Left lung (tissue), 4 donors: ENCODE measurements at regions not wholly inside any gene's neighbourhood (a gene's known extent, or its start where the extent isn't known, plus 50 kb on each side); places are given as distances from the start of the nearest gene placed in this dataset.
"Not testable (repeated sequence)": the region's sequence is repeated elsewhere in the genome, so short reads cannot be mapped to it uniquely, and the experiment has no call there.

Experiments
- ATAC-seq: fragments of 200-7000 bp; cut with Tn5 transposase; one replicate; pipeline ENCODE4 v1.9.1; 2020; ENCODE audit warnings: moderate library complexity
- DNase-seq, 4 donors: peaks; one replicate each; pipeline ENCODE4 v3.0.0-alpha.2; 2013 to 2020
- H3K27ac ChIP-seq, 2 donors: fragments of 200-600 bp; sonication (generic) in 1 of 2; one replicate each; pipeline versions ENCODE4 v1.5.0 to v1.8.0; 2020 to 2021
- H3K27me3 ChIP-seq, 2 donors: fragments of 200-600 bp; sonication (generic) in 1 of 2; one replicate each; pipeline versions ENCODE4 v1.5.0 to v1.8.0; 2020 to 2021
- H3K36me3 ChIP-seq, 2 donors: fragments of 200-600 bp; sonication (generic) in 1 of 2; one replicate each; pipeline versions ENCODE4 v1.5.0 to v1.8.0; 2020 to 2021
- H3K4me1 ChIP-seq, 2 donors: fragments of 200-600 bp; one replicate each; pipeline ENCODE4 v1.8.0; 2021
- H3K4me3 ChIP-seq, 2 donors: fragments of 200-600 bp; sonication (generic) in 1 of 2; one replicate each; pipeline versions ENCODE4 v1.5.0 to v1.8.0; 2020 to 2021; ENCODE audit warnings: mild to moderate bottlenecking in 1 of 2
- H3K9me3 ChIP-seq, 2 donors: fragments of 200-600 bp; sonication (generic) in 1 of 2; one replicate each; pipeline versions ENCODE4 v1.5.0 to v1.8.0; 2020 to 2021
- CTCF ChIP-seq, 2 donors: fragments of 200-600 bp; sonication (generic) in 1 of 2; IDR thresholded peaks; one replicate each; pipeline versions ENCODE4 v1.5.0 to v1.8.0; 2021; ENCODE audit warnings: antibody characterized with exemption in 2 of 2
- intact Hi-C, 2 donors: fragments of 100-400 bp; cut with DNase I; formaldehyde crosslinking; loops; one replicate each; pipeline versions ENCODE4 v1.11.2 to v1.14.2; 2022
- donor health status: DM: no; HTN: yes; CAD: no.
- donor health status: DM: no; HTN: no; CAD: no.

- no peak overlapping the region for H3K27ac ChIP-seq
- H3K36me3 ChIP-seq = no peaks in the 10 kb centered on the region
- no peak for TF ChIP-seq CTCF (IDR thresholded peaks at IDR 0.05)
- peaks cover 0 to 4% of the 10 kb centered on the region in 2 donors for H3K4me1 ChIP-seq
- H3K9me3 ChIP-seq = no peaks in the 10 kb centered on the region
- no peak for ATAC-seq
- no peak for DNase-seq
- no peak overlapping the region for H3K4me3 ChIP-seq
- intact Hi-C loops = no loop called here
- H3K27me3 ChIP-seq = no peaks in the 10 kb centered on the region
Observed at GRCh38 chr1:197843401-197843800, 59.0 kb upstream of the C1orf53 start.

GRCh38 chr1:197842646-197843045 is 59.8 kb upstream of the C1orf53 start:
- Histone ChIP-seq H3K27me3 (no peaks in the 10 kb centered on the region), H3K27ac (no peak overlapping the region), H3K4me3 (no peak overlapping the region), H3K4me1 (peaks cover 0 to 4% of the 10 kb centered on the region in 2 donors), H3K36me3 (no peaks in the 10 kb centered on the region), H3K9me3 (no peaks in the 10 kb centered on the region)
- DNase-seq (no peak), ATAC-seq (no peak)
- intact Hi-C loops = no loop called here
- no peak for TF ChIP-seq CTCF (IDR thresholded peaks at IDR 0.05)

- Histone ChIP-seq H3K4me1 (peaks cover 0 to 4% of the 10 kb centered on the region in 2 donors), H3K36me3 (no peaks in the 10 kb centered on the region), H3K27ac (no peak overlapping the region), H3K4me3 (no peak overlapping the region), H3K27me3 (no peaks in the 10 kb centered on the region), H3K9me3 (no peaks in the 10 kb centered on the region)
- DNase-seq = peak in 2 of 4 donors; percentile 72 to 81
- no peak for TF ChIP-seq CTCF (IDR thresholded peaks at IDR 0.05)
- intact Hi-C loops = no loop called here
- peak; percentile 51 for ATAC-seq
Observed at GRCh38 chr1:197841883-197842553, 60.4 kb upstream of the C1orf53 start.

GRCh38 chr1:197841158-197841557 is 61.3 kb upstream of the C1orf53 start:
- no peak for TF ChIP-seq CTCF (IDR thresholded peaks at IDR 0.05)
- no peak overlapping the region for H3K4me3 ChIP-seq
- no peaks in the 10 kb centered on the region for H3K9me3 ChIP-seq
- H3K36me3 ChIP-seq = no peaks in the 10 kb centered on the region
- no peaks in the 10 kb centered on the region for H3K27me3 ChIP-seq
- ATAC-seq (no peak), DNase-seq (no peak)
- H3K27ac ChIP-seq = no peak overlapping the region
- intact Hi-C loops = no loop called here
- H3K4me1 ChIP-seq = peaks cover 0 to 4% of the 10 kb centered on the region in 2 donors

- ATAC-seq, H3K4me3 ChIP-seq, H3K36me3 ChIP-seq, H3K9me3 ChIP-seq, H3K27me3 ChIP-seq, H3K4me1 ChIP-seq, DNase-seq, H3K27ac ChIP-seq, intact Hi-C loops: not testable (repeated sequence)
Observed at GRCh38 chr1:197839786-197840185, 62.6 kb upstream of the C1orf53 start.

- Histone ChIP-seq H3K9me3 (no peaks in the 10 kb centered on the region), H3K4me1 (peaks cover 0 to 4% of the 10 kb centered on the region in 2 donors), H3K4me3 (no peak overlapping the region), H3K27ac (peak overlapping the region in 1 of 2 donors; percentile 14), H3K36me3 (no peaks in the 10 kb centered on the region), H3K27me3 (no peaks in the 10 kb centered on the region)
- TF ChIP-seq CTCF (IDR thresholded peaks at IDR 0.05) = no peak
- peak; percentile 50 for ATAC-seq
- intact Hi-C loops = no loop called here
- DNase-seq = no peak
Observed at GRCh38 chr1:197838836-197839235, 63.6 kb upstream of the DENND1B start.
